ENCODE measurements at regions not wholly inside any gene's neighbourhood (a gene's known extent, or its start where the extent isn't known, plus 50 kb on each side); places are given as distances from the start of the nearest gene placed in this dataset.

DNA sequence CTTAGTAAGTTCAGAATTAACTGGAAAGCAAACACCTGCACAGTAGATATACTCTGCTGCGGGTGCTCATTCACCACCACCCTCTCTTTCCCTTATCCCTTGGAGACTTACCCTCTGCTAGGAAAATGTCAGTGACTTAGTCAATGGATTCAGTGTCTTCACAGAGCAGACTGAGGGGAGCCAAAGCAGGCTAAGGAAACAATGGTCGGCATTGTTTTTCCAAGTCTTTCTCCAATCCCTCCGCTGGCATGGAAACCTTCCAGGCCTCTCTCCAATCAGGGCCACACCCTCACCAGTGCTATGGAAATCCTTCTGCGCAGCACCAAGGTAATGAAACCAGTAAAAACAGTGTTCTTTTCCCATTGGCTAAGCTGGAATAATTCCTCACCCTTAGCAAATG lies 531.2 kb downstream of the TFAP2B start (continued):
- TF ChIP-seq RERE (CRISPR knock-in tag; IDR thresholded peaks at IDR 0.05; ENCODE audit: low read depth): no peak

- ATAC-seq: no peak; the same call in 2 of the 3 replicates
- Histone ChIP-seq H3K4me3 (replicated peaks in 1 of 3; ENCODE audit: insufficient read depth in 1 of 3, low read depth in 2 of 3, low read length in 3 of 3) (no peak overlapping the region), H3K4me1 (ENCODE audit: insufficient read depth, low read length) (no peaks in the 10 kb centered on the region), H3K9ac (ENCODE audit: insufficient read depth, low read depth, low read length) (no peak overlapping the region), H3K79me2 (ENCODE audit: insufficient read depth, low read length) (no peaks in the 10 kb centered on the region), H3K4me2 (ENCODE audit: low read depth, low read length) (no peak overlapping the region), H3K36me3 (replicated peaks in 1 of 2; ENCODE audit: control insufficient read depth in 1 of 2, insufficient read depth in 2 of 2, low read length in 2 of 2) (no peaks in the 10 kb centered on the region), H3K27ac (ENCODE audit: extremely low read length, insufficient read depth, low read length) (no peak overlapping the region), H4K20me1 (ENCODE audit: insufficient read depth, low read length) (no peaks in the 10 kb centered on the region), H3K9me3 (ENCODE audit: low read length) (no peaks in the 10 kb centered on the region), H2AFZ (ENCODE audit: low read length) (no peak overlapping the region), H3K27me3 (ENCODE audit: control insufficient read depth in 1 of 2, insufficient read depth in 2 of 2, low read length in 2 of 2) (no peaks in the 10 kb centered on the region)
- ChIA-PET CTCF (ENCODE audit: low intra/inter-chr PET ratio, low total read pairs) (interaction anchor here (2.1 kb wide), 1 partner anchor 534 kb away, joined by 6 read pairs; no protein-coding TSS in a partner anchor), POLR2A (no interaction called here)
- 28% methylated on average over 2 of the region's 2 CpGs for WGBS (ENCODE audit: low lambda C conversion rate)
- TF ChIP-seq, protein P1, sequence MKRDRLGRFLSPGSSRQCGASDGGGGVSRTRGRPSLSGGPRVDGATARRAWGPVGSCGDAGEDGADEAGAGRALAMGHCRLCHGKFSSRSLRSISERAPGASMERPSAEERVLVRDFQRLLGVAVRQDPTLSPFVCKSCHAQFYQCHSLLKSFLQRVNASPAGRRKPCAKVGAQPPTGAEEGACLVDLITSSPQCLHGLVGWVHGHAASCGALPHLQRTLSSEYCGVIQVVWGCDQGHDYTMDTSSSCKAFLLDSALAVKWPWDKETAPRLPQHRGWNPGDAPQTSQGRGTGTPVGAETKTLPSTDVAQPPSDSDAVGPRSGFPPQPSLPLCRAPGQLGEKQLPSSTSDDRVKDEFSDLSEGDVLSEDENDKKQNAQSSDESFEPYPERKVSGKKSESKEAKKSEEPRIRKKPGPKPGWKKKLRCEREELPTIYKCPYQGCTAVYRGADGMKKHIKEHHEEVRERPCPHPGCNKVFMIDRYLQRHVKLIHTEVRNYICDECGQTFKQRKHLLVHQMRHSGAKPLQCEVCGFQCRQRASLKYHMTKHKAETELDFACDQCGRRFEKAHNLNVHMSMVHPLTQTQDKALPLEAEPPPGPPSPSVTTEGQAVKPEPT (CRISPR knock-in tag; IDR thresholded peaks at IDR 0.05; ENCODE audit: low read depth): no peak
- TF ChIP-seq ARNTL (CRISPR knock-in tag; IDR thresholded peaks at IDR 0.05): no peak
- TF ChIP-seq ZBTB46 (CRISPR knock-in tag; IDR thresholded peaks at IDR 0.05; ENCODE audit: borderline replicate concordance): no peak
- intact Hi-C loops (cut with micrococcal nuclease; ENCODE audit: unreplicated experiment): no loop called here
- no peak for FAIRE-seq
- no TSS peak for BruUV-seq (replicated peaks)
- in situ Hi-C loops (cut with HindIII; ENCODE audit: extremely low pct_ligation_motif_present, low pct_unique_long_range_greater_than_20kb): loop anchor here (10.0 kb wide), 1 partner anchor 536 kb away; the partner anchor contains the start of gene TFAP2B
- no peak for DNase-seq (ENCODE audit: low spot score)
These were observed 531.7 kb downstream of the TFAP2B start for GRCh38 chr6:51350308-51350904.
